Gastrocnemius medialis (tissue), 4 donors: ENCODE measurements at regions not wholly inside any gene's neighbourhood (a gene's known extent, or its start where the extent isn't known, plus 50 kb on each side); places are given as distances from the start of the nearest gene placed in this dataset.

Experiments
- ATAC-seq, 2 donors: fragments of 150-250 bp; one replicate each; pipeline ENCODE4 v1.9.1; 2016
- DNase-seq, 2 donors: peaks; one replicate each; pipeline ENCODE4 v3.0.0-alpha.2; 2019
- H3K27ac ChIP-seq, 4 donors: fragments of 200-600 bp; sonication (generic); 1 replicate in 1 of 4; 2 replicates in 3 of 4; pipeline ENCODE4 v1.5.1; 2016 to 2018; ENCODE audit warnings: mild to moderate bottlenecking in 2 of 4, moderate library complexity in 1 of 4
- H3K27me3 ChIP-seq, 3 donors: fragments of 200-600 bp; sonication (generic) in 2 of 3; 1 replicate in 1 of 3; 2 replicates in 2 of 3; pipeline versions ENCODE4 v1.5.1 to v1.6.0; 2016 to 2019; ENCODE audit warnings: mild to moderate bottlenecking in 1 of 3, moderate library complexity in 1 of 3
- H3K36me3 ChIP-seq, 2 donors: fragments of 200-600 bp; sonication (generic) in 1 of 2; one replicate each; pipeline ENCODE4 v1.5.1; 2017 to 2018
- H3K4me1 ChIP-seq, 2 donors: fragments of 200-600 bp; sonication (generic) in 1 of 2; one replicate each; pipeline ENCODE4 v1.5.1; 2016 to 2017; ENCODE audit warnings: mild to moderate bottlenecking in 2 of 2
- H3K4me3 ChIP-seq, 4 donors: fragments of 200-600 bp; sonication (generic) in 3 of 4; 1 replicate in 1 of 4; 2 replicates in 3 of 4; pipeline ENCODE4 v1.5.1; 2016 to 2019; ENCODE audit warnings: mild to moderate bottlenecking in 2 of 4
- H3K9me3 ChIP-seq, 3 donors: fragments of 200-600 bp; sonication (generic) in 2 of 3; 1 replicate in 1 of 3; 2 replicates in 2 of 3; pipeline ENCODE4 v1.5.1; 2016 to 2019
- POLR2A ChIP-seq, 2 donors: fragments of 450-650 bp; IDR thresholded peaks; one replicate each; pipeline ENCODE4 v1.6.1; 2017; ENCODE audit warnings: antibody characterized with exemption in 2 of 2, mild to moderate bottlenecking in 2 of 2, moderate library complexity in 2 of 2
- in situ Hi-C, 4 donors: fragments of 200-750 bp; cut with MboI; loops; one replicate each; pipeline versions ENCODE4 v1.15.0 to v1.8.0; 2017; ENCODE audit warnings: low sequenced_read_pairs in 4 of 4
- intact Hi-C: fragments of 100-400 bp; cut with DNase I; formaldehyde crosslinking; loops from one replicate; pipeline ENCODE4 v1.15.1; 2023; ENCODE audit warnings: low total_unique reads
- TF ChIP-seq, protein P1 (sequence below), 5 experiments: fragments of 450-650 bp in 3 of 5; fragments of 200-600 bp in 2 of 5; sonication (generic) in 2 of 5; IDR thresholded peaks in 4 of 5; conservative IDR thresholded peaks in 1 of 5; 1 replicate in 4 of 5; 2 replicates in 1 of 5; pipeline ENCODE4 v1.5.1; 2016 to 2019; ENCODE audit warnings: antibody characterized with exemption in 5 of 5, mild to moderate bottlenecking in 3 of 5, moderate library complexity in 3 of 5

DNA sequence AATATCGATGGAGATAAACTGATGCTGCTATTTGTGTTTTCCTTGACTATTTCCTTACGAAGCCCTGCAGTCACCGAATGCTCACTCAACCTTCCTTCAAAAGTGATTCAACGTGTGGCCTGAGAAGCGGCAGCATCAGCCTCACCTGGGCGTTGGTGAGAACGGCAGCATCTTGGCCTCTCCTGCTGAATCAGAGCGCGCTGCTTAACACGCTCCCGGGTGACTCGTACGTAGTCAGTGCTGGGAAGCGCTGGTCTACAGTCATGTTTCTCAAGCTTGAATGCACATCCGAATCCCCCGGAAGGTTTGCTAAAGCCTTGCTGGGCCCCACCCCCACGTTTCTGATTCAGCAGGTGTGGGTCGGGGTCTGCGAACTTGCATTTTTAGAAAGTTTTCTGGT, 214.1 kb upstream of the RREB1 start:
- peak in 1 of 2 donors; percentile 61 for DNase-seq
- intact Hi-C loops, result loop anchor here (2.0 to 5.0 kb wide), 3 partner anchors 147 to 244 kb away; no protein-coding TSS in a partner anchor
- no peak for ATAC-seq

DNA sequence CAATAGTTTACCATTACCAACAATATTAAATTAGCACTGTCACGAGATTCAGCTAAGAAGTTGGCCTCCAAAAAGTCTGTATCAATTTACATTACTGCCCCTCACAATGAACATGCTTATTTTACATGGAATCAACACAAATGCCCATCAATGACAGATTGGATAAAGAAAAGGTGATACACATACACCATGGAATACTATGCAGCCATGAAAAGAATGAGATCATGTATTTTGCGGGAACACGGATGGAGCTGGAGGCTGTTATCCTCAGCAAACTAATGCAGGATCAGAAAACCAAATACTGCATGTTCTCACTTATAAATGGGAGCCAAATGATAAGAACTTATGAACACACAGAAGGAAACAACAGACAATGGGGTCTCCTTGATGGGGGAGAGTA, 211.8 kb upstream of the RREB1 start:
- ATAC-seq, result no peak

More for the DNA sequence above, 214.1 kb upstream of the RREB1 start:
- no peaks in the 10 kb centered on the region for H3K36me3 ChIP-seq
- H3K4me1 ChIP-seq, result peaks cover 40 to 44% of the 10 kb centered on the region in 2 donors
- in situ Hi-C loops, result loop anchor here in 1 of 4 donors (5.0 to 10.0 kb wide), 2 partner anchors 66 to 159 kb away; no protein-coding TSS in a partner anchor
- no peak for TF ChIP-seq POLR2A (IDR thresholded peaks at IDR 0.05)
- TF ChIP-seq, protein P1, sequence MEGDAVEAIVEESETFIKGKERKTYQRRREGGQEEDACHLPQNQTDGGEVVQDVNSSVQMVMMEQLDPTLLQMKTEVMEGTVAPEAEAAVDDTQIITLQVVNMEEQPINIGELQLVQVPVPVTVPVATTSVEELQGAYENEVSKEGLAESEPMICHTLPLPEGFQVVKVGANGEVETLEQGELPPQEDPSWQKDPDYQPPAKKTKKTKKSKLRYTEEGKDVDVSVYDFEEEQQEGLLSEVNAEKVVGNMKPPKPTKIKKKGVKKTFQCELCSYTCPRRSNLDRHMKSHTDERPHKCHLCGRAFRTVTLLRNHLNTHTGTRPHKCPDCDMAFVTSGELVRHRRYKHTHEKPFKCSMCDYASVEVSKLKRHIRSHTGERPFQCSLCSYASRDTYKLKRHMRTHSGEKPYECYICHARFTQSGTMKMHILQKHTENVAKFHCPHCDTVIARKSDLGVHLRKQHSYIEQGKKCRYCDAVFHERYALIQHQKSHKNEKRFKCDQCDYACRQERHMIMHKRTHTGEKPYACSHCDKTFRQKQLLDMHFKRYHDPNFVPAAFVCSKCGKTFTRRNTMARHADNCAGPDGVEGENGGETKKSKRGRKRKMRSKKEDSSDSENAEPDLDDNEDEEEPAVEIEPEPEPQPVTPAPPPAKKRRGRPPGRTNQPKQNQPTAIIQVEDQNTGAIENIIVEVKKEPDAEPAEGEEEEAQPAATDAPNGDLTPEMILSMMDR (IDR thresholded peaks at IDR 0.05 in 4 of 5, conservative IDR thresholded peaks at IDR 0.05 in 1 of 5), result no peak
- H3K9me3 ChIP-seq, result no peaks in the 10 kb centered on the region
- peak overlapping the region; percentile 93 to 98 (median 96) for H3K27ac ChIP-seq
- peak overlapping the region in 3 of 4 donors; percentile 3 to 31 (median 5) for H3K4me3 ChIP-seq
- H3K27me3 ChIP-seq, result no peaks in the 10 kb centered on the region

DNA sequence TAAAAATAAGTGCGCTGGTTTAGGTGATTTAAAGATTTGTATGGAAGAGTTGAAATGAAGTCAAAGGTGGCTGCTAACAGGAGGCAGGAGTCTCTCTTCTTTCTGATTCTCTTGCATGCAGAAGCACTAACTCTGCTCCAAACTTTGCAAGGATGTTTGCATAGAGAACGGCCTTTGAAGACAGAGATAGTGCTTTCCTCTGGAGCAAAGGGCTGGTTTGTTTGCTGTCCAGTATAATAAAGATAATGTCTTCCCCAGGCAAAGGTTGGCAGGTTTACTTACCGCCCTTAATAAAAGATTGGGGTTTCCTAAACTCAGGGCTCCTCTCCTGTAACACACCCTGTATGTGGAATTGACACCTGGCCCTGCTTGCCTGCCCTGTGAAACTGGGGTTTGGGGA, 210.6 kb upstream of the RREB1 start:
- no peak for DNase-seq
- no peak for ATAC-seq
- peak overlapping the region in 3 of 4 donors; percentile 43 to 97 (median 47) for H3K27ac ChIP-seq
- intact Hi-C loops, result no loop called here
- in situ Hi-C loops, result loop anchor here in 1 of 4 donors (10.0 kb wide), 1 partner anchor 162 kb away; no protein-coding TSS in a partner anchor
- H3K9me3 ChIP-seq, result no peaks in the 10 kb centered on the region
- H3K36me3 ChIP-seq, result no peaks in the 10 kb centered on the region
- no peaks in the 10 kb centered on the region for H3K27me3 ChIP-seq
- H3K4me3 ChIP-seq, result no peak overlapping the region
- TF ChIP-seq POLR2A (IDR thresholded peaks at IDR 0.05), result no peak
- TF ChIP-seq, protein P1 (IDR thresholded peaks at IDR 0.05 in 4 of 5, conservative IDR thresholded peaks at IDR 0.05 in 1 of 5), result no peak
- peaks cover 35 to 43% of the 10 kb centered on the region in 2 donors for H3K4me1 ChIP-seq

More for the DNA sequence above, 211.8 kb upstream of the RREB1 start:
- Histone ChIP-seq H3K4me3 (no peak overlapping the region), H3K9me3 (no peaks in the 10 kb centered on the region), H3K27me3 (no peaks in the 10 kb centered on the region), H3K36me3 (no peaks in the 10 kb centered on the region), H3K27ac (peak overlapping the region in 3 of 4 donors; percentile 93 to 97 (median 96)), H3K4me1 (peaks cover 41 to 46% of the 10 kb centered on the region in 2 donors)
- intact Hi-C loops (no loop called here), in situ Hi-C loops (loop anchor here in 1 of 4 donors (10.0 kb wide), 1 partner anchor 161 kb away; no protein-coding TSS in a partner anchor)
- TF ChIP-seq, protein P1 (IDR thresholded peaks at IDR 0.05 in 4 of 5, conservative IDR thresholded peaks at IDR 0.05 in 1 of 5), result no peak
- no peak for TF ChIP-seq POLR2A (IDR thresholded peaks at IDR 0.05)
- DNase-seq, result no peak

DNA sequence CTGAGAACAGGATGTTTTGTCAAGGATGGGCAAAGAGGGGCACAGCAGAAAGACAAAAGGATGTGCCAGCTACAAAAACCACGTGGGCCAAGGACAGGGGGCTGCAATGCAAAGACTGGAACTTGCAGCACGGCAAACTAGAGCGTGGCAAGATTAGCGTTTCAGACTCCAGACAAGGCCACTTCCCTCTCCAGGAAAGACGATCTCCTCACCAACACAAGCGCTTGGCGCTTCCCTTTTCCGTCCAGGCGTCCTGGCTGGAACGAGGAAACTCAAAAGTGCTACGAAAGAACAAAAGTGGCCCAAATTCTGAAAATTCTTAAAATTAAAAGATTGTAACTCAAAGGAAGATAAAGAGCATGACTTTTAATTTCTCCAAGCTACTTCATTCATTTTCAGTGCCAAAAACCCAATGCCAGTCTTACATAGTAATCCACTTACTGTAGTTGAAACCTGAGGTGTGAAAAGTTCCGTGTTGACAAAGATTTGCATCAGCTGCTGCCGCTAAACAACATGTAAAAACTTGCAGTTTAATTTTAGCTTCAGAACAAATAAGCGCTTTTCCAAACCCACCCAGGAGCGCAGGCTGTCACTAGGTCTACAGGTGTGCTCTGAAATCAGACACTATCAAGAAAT, 207.1 kb upstream of the RREB1 start:
- Histone ChIP-seq H3K27me3 (no peaks in the 10 kb centered on the region), H3K4me1 (peaks cover 14 to 18% of the 10 kb centered on the region in 2 donors), H3K36me3 (no peaks in the 10 kb centered on the region), H3K9me3 (no peaks in the 10 kb centered on the region), H3K4me3 (peak overlapping the region in 2 of 4 donors; percentile 15 to 16), H3K27ac (peak overlapping the region; percentile 80 to 87 (median 82))
- in situ Hi-C loops (loop anchor here in 3 of 4 donors (25.0 kb wide), 2 partner anchors 163 to 337 kb away; no protein-coding TSS in a partner anchor), intact Hi-C loops (no loop called here)
- DNase-seq, result peak; percentile 51 to 72
- TF ChIP-seq, protein P1 (IDR thresholded peaks at IDR 0.05 in 4 of 5, conservative IDR thresholded peaks at IDR 0.05 in 1 of 5), result no peak
- TF ChIP-seq POLR2A (IDR thresholded peaks at IDR 0.05), result no peak
- peak; percentile 87 to 92 for ATAC-seq
